Hypothalamus (tissue), 51 donors: ENCODE measurements at regions not wholly inside any gene's neighbourhood (a gene's known extent, or its start where the extent isn't known, plus 50 kb on each side); places are given as distances from the start of the nearest gene placed in this dataset.
A peak's percentile ranks its signal among the peaks of the same experiment; 100 is the strongest.
"Not testable (repeated sequence)": the region's sequence is repeated elsewhere in the genome, so short reads cannot be mapped to it uniquely, and the experiment has no call there.

Source experiments
- DNase-seq, 51 donors: peaks; one replicate each; lab custom pipeline; 2025; lab: John Stamatoyannopoulos, UW

GRCh38 chr13:61144834-61145593, 270.6 kb downstream of the PCDH20 start:
- DNase-seq = no peak

GRCh38 chr13:61144301-61144700, 271.3 kb downstream of the PCDH20 start:
- DNase-seq = no peak

- peak in 2 of 51 donors; percentile 3 to 32 for DNase-seq
These were observed 273.1 kb downstream of the PCDH20 start for GRCh38 chr13:61142506-61142905.

GRCh38 chr13:61138857-61139256, 276.8 kb downstream of the PCDH20 start:
- no peak for DNase-seq

GRCh38 chr13:61136515-61136914, 279.1 kb downstream of the PCDH20 start:
- DNase-seq = no peak

- DNase-seq = no peak
These were observed 279.6 kb downstream of the PCDH20 start for GRCh38 chr13:61136093-61136492.

- DNase-seq = no peak
These were observed 280.1 kb downstream of the PCDH20 start for GRCh38 chr13:61135583-61135982.

- no peak for DNase-seq
These were observed 286.6 kb downstream of the PCDH20 start for GRCh38 chr13:61128850-61129645.

GRCh38 chr13:61123538-61124289, 291.9 kb downstream of the PCDH20 start:
- DNase-seq = no peak

GRCh38 chr13:61113140-61113658, 302.4 kb downstream of the PCDH20 start:
- DNase-seq = no peak

GRCh38 chr13:61111529-61111928, 304.1 kb downstream of the PCDH20 start:
- DNase-seq = no peak

- no peak for DNase-seq
These were observed 304.9 kb downstream of the PCDH20 start for GRCh38 chr13:61110732-61111131.

GRCh38 chr13:61109741-61110140, 305.9 kb downstream of the PCDH20 start:
- DNase-seq = no peak

- no peak for DNase-seq
These were observed 307.7 kb downstream of the PCDH20 start for GRCh38 chr13:61107989-61108388.

- DNase-seq = no peak
These were observed 319.8 kb downstream of the PCDH20 start for GRCh38 chr13:61095885-61096284.

GRCh38 chr13:61094865-61095264, 320.8 kb downstream of the PCDH20 start:
- DNase-seq = no peak

GRCh38 chr13:61089894-61090293, 325.8 kb downstream of the PCDH20 start:
- not testable (repeated sequence) for DNase-seq

- DNase-seq = no peak
These were observed 329.6 kb downstream of the PCDH20 start for GRCh38 chr13:61086087-61086486.

- DNase-seq = no peak
These were observed 330.7 kb downstream of the PCDH20 start for GRCh38 chr13:61084988-61085387.

- no peak for DNase-seq
These were observed 336.5 kb downstream of the PCDH20 start for GRCh38 chr13:61078976-61079770.
